ENCODE measurements at regions not wholly inside any gene's neighbourhood (a gene's known extent, or its start where the extent isn't known, plus 50 kb on each side); places are given as distances from the start of the nearest gene placed in this dataset.

DNA sequence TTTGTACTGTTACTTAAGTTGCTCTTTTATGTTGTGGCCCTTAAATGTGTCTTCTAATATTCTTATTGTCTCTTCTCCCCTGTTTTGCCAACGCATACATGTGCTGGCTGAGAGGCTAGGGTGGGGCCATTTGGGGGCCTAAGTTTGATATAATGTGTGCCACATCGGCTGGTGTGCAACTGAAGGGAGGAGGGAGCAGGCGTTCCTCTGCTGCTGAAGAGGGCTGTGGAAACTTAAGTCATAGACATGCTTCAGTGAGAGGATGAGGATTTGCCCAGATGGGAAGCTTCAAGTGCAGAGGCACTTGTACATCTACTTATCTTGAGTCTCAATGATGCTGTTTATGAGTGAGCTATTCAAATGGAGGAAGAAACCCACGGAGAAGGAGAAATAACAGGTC, 630.6 kb downstream of the LMO4 start:
- TF ChIP-seq, protein P1, sequence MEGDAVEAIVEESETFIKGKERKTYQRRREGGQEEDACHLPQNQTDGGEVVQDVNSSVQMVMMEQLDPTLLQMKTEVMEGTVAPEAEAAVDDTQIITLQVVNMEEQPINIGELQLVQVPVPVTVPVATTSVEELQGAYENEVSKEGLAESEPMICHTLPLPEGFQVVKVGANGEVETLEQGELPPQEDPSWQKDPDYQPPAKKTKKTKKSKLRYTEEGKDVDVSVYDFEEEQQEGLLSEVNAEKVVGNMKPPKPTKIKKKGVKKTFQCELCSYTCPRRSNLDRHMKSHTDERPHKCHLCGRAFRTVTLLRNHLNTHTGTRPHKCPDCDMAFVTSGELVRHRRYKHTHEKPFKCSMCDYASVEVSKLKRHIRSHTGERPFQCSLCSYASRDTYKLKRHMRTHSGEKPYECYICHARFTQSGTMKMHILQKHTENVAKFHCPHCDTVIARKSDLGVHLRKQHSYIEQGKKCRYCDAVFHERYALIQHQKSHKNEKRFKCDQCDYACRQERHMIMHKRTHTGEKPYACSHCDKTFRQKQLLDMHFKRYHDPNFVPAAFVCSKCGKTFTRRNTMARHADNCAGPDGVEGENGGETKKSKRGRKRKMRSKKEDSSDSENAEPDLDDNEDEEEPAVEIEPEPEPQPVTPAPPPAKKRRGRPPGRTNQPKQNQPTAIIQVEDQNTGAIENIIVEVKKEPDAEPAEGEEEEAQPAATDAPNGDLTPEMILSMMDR (IDR thresholded peaks at IDR 0.05) = no peak
- TF ChIP-seq POLR2A (IDR thresholded peaks at IDR 0.05) = no peak
- H3K4me3 ChIP-seq = no peak overlapping the region
- no peak for DNase-seq
- H3K4me1 ChIP-seq = peaks cover 0 to 17% (median 0%) of the 10 kb centered on the region in 12 donors
- H3K36me3 ChIP-seq = no peaks in the 10 kb centered on the region
- no peak overlapping the region for H3K27ac ChIP-seq
- intact Hi-C loops (cut with DNase I) = loop anchor here in 6 of 10 donors (10.0 kb wide), 3 partner anchors 664 to 824 kb away; no protein-coding TSS in a partner anchor
- 57 to 68% (median 65%) methylated on average over 4 of the region's 4 CpGs for WGBS, 4 donors
- no peak for ATAC-seq
- H3K9me3 ChIP-seq = no peaks in the 10 kb centered on the region
- no peaks in the 10 kb centered on the region for H3K27me3 ChIP-seq

DNA sequence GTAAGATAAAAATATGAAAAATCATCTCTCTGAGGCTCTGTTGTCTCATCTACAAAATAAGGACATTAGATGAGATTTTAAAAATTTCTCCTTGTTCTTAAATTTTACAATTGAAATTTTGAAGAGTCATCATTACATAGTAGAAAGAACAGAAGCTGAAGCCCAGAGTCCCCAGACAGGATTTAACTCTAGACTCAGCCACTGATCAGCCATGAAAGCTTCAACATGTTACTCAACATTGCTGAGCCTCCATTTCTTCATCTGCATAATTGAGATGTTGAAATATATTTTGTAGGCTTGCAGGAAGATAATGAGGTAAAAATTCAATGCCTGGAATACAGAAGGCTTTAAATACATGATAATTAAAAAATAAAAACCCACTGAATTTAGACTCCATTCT, 633.3 kb downstream of the LMO4 start:
- intact Hi-C loops (cut with DNase I) = no loop called here
- Histone ChIP-seq H3K27me3 (no peaks in the 10 kb centered on the region), H3K4me1 (no peaks in the 10 kb centered on the region), H3K9me3 (no peaks in the 10 kb centered on the region), H3K36me3 (no peaks in the 10 kb centered on the region), H3K27ac (no peak overlapping the region), H3K4me3 (no peak overlapping the region)
- ATAC-seq = no peak
- no peak for DNase-seq
- no peak for TF ChIP-seq POLR2A (IDR thresholded peaks at IDR 0.05)
- TF ChIP-seq, protein P1 (IDR thresholded peaks at IDR 0.05) = no peak

DNA sequence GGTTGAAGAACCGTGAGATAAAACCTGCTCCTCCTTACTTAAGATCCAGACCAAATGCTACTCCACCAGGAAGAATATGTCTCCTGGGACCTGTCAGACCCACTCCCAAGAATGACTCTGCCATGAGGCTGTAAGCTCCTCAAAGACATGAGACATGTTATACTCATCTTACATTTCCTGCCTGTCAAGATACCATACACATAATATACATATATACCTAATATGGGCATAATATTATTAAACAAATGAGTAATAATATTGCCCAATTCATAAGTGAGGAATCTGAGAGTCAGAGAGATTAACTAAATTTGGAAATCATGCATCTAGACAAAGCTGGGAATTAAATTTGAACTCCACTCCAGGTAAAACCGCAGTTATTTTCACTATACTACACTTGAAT, 634.9 kb downstream of the LMO4 start:
- 65 to 95% (median 72%) methylated on average over 2 of the region's 2 CpGs for WGBS, 4 donors
- intact Hi-C loops (cut with DNase I) = no loop called here
- H3K27ac ChIP-seq = no peak overlapping the region
- H3K9me3 ChIP-seq = no peaks in the 10 kb centered on the region
- TF ChIP-seq POLR2A (IDR thresholded peaks at IDR 0.05) = no peak
- TF ChIP-seq, protein P1 (IDR thresholded peaks at IDR 0.05) = no peak
- ATAC-seq = no peak
- H3K4me3 ChIP-seq = no peak overlapping the region
- no peaks in the 10 kb centered on the region for H3K36me3 ChIP-seq
- H3K27me3 ChIP-seq = no peaks in the 10 kb centered on the region
- peaks cover 0 to 12% (median 4%) of the 10 kb centered on the region in 12 donors for H3K4me1 ChIP-seq
- DNase-seq = no peak

DNA sequence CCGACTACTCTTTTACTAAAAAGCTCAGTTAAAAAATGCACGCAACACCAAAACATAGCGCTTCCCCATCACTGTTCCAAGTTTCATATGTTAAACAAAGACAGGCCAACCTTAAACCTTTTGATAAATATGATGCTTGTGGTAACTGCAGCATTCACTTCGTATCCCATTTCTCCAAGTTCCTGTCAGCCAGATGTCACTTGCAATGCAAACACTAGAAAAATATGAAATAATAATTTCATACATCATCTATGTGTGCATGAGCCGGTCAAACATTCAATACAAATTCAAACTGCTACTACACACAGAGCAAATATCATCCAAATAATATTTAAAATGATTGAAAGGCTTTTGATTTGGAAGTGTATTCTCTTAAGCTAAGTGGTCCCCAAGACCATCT, 636.5 kb downstream of the LMO4 start:
- Histone ChIP-seq H3K9me3 (no peaks in the 10 kb centered on the region), H3K4me1 (peaks cover 0 to 19% (median 6%) of the 10 kb centered on the region in 12 donors), H3K27ac (no peak overlapping the region), H3K27me3 (no peaks in the 10 kb centered on the region), H3K4me3 (no peak overlapping the region), H3K36me3 (no peaks in the 10 kb centered on the region)
- TF ChIP-seq, protein P1 (IDR thresholded peaks at IDR 0.05) = no peak
- TF ChIP-seq POLR2A (IDR thresholded peaks at IDR 0.05) = no peak
- intact Hi-C loops (cut with DNase I) = no loop called here
- WGBS, 4 donors = 93 to 95% (median 94%) methylated on average over 5 of the region's 5 CpGs
- DNase-seq (no peak), ATAC-seq (no peak)
